ENCODE measurements at regions not wholly inside any gene's neighbourhood (a gene's known extent, or its start where the extent isn't known, plus 50 kb on each side); places are given as distances from the start of the nearest gene placed in this dataset.

- TF ChIP-seq, protein P1, sequence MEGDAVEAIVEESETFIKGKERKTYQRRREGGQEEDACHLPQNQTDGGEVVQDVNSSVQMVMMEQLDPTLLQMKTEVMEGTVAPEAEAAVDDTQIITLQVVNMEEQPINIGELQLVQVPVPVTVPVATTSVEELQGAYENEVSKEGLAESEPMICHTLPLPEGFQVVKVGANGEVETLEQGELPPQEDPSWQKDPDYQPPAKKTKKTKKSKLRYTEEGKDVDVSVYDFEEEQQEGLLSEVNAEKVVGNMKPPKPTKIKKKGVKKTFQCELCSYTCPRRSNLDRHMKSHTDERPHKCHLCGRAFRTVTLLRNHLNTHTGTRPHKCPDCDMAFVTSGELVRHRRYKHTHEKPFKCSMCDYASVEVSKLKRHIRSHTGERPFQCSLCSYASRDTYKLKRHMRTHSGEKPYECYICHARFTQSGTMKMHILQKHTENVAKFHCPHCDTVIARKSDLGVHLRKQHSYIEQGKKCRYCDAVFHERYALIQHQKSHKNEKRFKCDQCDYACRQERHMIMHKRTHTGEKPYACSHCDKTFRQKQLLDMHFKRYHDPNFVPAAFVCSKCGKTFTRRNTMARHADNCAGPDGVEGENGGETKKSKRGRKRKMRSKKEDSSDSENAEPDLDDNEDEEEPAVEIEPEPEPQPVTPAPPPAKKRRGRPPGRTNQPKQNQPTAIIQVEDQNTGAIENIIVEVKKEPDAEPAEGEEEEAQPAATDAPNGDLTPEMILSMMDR (IDR thresholded peaks at IDR 0.05), result no peak
- no peak for TF ChIP-seq EP300 (IDR thresholded peaks at IDR 0.05)
These were observed 1357.8 kb upstream of the ATXN8OS start for GRCh38 chr13:68749796-68750195.

Data from sigmoid colon (tissue), 4 donors.